GM23338 (cell line): ENCODE measurements at regions not wholly inside any gene's neighbourhood (a gene's known extent, or its start where the extent isn't known, plus 50 kb on each side); places are given as distances from the start of the nearest gene placed in this dataset.

Experiments
- CREB1 ChIP-seq: fragments of 250-450 bp; sonication (Bioruptor Pico); IDR thresholded peaks from 2 replicates; pipeline ENCODE4 v1.5.0; 2020; ENCODE audit warnings: low read depth, mild to moderate bottlenecking, moderate library complexity
- EZH2 ChIP-seq: fragments of 200-600 bp; sonication (generic); IDR thresholded peaks from one replicate; pipeline ENCODE4 v1.8.0; 2017; ENCODE audit warnings: antibody characterized with exemption, mild to moderate bottlenecking, low read depth; ENCODE audit not compliant: unreplicated experiment
- EZH2phosphoT487 ChIP-seq: fragments of 200-600 bp; sonication (generic); IDR thresholded peaks from one replicate; pipeline ENCODE4 v1.8.1; 2018; ENCODE audit warnings: antibody characterized with exemption; ENCODE audit not compliant: unreplicated experiment
- JUNB ChIP-seq: IDR thresholded peaks from one replicate; pipeline ENCODE4 v1.6.1; 2016; ENCODE audit warnings: antibody characterized with exemption; ENCODE audit not compliant: unreplicated experiment
- NANOG ChIP-seq: IDR thresholded peaks from 2 replicates; pipeline ENCODE4 v1.6.1; 2016; ENCODE audit warnings: antibody characterized with exemption, borderline replicate concordance
- POLR2AphosphoS5 ChIP-seq: IDR thresholded peaks from 2 replicates; pipeline ENCODE4 v1.6.1; 2016; ENCODE audit warnings: antibody characterized with exemption, low read depth
- REST ChIP-seq: IDR thresholded peaks from one replicate; pipeline ENCODE4 v1.6.1; 2018; ENCODE audit warnings: antibody characterized with exemption; ENCODE audit not compliant: unreplicated experiment
- STAT1 ChIP-seq: IDR thresholded peaks from one replicate; pipeline ENCODE4 v1.6.1; 2016; ENCODE audit warnings: antibody characterized with exemption; ENCODE audit not compliant: unreplicated experiment
- ZNF114 ChIP-seq: fragments of 250-450 bp; sonication (Bioruptor Pico); IDR thresholded peaks from 2 replicates; pipeline ENCODE4 v1.5.0; 2020; ENCODE audit warnings: mild to moderate bottlenecking, moderate library complexity
- ZNF331 ChIP-seq: fragments of 250-450 bp; sonication (Bioruptor Pico); IDR thresholded peaks from 2 replicates; pipeline ENCODE4 v1.5.0; 2020; ENCODE audit warnings: low read depth, mild to moderate bottlenecking, moderate library complexity
- TF ChIP-seq, protein P1 (sequence below), 2 experiments: fragments of 200-600 bp in 1 of 2; sonication (generic) in 1 of 2; conservative IDR thresholded peaks; 2 replicates each; pipeline versions ENCODE4 v1.5.1 to v1.6.1; 2016 to 2017; ENCODE audit warnings: antibody characterized with exemption in 2 of 2, low read depth in 2 of 2, mild to moderate bottlenecking in 2 of 2, moderate library complexity in 1 of 2
- TF ChIP-seq, protein P2 (sequence below): IDR thresholded peaks from 2 replicates; pipeline ENCODE4 v1.6.1; 2016; ENCODE audit warnings: antibody characterized with exemption
- TF ChIP-seq, protein P3 (sequence below): fragments of 250-450 bp; sonication (Bioruptor Pico); IDR thresholded peaks from 2 replicates; pipeline ENCODE4 v1.5.0; 2020; ENCODE audit warnings: mild to moderate bottlenecking, moderate library complexity

DNA sequence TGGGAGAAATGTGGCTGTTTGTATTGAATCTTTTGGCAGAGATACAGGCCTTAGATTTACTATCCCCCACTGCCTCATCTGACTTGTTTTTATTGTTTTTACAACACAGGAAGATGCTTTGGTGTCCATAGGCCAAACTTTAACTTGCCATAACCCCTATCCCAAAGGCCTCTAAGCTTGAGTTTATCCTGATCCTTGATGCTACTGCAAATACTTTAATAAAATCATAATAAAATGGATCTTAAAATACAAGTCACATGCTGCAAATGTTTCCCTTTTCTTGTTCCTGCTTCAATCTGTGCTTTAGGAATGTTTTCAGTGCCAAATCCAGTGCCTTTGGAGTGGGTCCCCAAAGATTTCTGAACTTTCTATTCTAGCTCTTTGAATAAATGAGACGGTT, 770.6 kb downstream of the DACH1 start:
- TF ChIP-seq EZH2 (no peak), REST (no peak), ZNF331 (CRISPR knock-in tag) (no peak), EZH2phosphoT487 (no peak), POLR2AphosphoS5 (no peak), JUNB (no peak), ZNF114 (no peak), CREB1 (CRISPR knock-in tag) (no peak), STAT1 (no peak), NANOG (no peak)
- TF ChIP-seq, protein P1, sequence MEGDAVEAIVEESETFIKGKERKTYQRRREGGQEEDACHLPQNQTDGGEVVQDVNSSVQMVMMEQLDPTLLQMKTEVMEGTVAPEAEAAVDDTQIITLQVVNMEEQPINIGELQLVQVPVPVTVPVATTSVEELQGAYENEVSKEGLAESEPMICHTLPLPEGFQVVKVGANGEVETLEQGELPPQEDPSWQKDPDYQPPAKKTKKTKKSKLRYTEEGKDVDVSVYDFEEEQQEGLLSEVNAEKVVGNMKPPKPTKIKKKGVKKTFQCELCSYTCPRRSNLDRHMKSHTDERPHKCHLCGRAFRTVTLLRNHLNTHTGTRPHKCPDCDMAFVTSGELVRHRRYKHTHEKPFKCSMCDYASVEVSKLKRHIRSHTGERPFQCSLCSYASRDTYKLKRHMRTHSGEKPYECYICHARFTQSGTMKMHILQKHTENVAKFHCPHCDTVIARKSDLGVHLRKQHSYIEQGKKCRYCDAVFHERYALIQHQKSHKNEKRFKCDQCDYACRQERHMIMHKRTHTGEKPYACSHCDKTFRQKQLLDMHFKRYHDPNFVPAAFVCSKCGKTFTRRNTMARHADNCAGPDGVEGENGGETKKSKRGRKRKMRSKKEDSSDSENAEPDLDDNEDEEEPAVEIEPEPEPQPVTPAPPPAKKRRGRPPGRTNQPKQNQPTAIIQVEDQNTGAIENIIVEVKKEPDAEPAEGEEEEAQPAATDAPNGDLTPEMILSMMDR (conservative IDR thresholded peaks at IDR 0.05; ENCODE audit: low read depth in 2 of 2) = no peak
- TF ChIP-seq, protein P2, sequence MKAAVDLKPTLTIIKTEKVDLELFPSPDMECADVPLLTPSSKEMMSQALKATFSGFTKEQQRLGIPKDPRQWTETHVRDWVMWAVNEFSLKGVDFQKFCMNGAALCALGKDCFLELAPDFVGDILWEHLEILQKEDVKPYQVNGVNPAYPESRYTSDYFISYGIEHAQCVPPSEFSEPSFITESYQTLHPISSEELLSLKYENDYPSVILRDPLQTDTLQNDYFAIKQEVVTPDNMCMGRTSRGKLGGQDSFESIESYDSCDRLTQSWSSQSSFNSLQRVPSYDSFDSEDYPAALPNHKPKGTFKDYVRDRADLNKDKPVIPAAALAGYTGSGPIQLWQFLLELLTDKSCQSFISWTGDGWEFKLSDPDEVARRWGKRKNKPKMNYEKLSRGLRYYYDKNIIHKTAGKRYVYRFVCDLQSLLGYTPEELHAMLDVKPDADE = no peak
- TF ChIP-seq, protein P3, sequence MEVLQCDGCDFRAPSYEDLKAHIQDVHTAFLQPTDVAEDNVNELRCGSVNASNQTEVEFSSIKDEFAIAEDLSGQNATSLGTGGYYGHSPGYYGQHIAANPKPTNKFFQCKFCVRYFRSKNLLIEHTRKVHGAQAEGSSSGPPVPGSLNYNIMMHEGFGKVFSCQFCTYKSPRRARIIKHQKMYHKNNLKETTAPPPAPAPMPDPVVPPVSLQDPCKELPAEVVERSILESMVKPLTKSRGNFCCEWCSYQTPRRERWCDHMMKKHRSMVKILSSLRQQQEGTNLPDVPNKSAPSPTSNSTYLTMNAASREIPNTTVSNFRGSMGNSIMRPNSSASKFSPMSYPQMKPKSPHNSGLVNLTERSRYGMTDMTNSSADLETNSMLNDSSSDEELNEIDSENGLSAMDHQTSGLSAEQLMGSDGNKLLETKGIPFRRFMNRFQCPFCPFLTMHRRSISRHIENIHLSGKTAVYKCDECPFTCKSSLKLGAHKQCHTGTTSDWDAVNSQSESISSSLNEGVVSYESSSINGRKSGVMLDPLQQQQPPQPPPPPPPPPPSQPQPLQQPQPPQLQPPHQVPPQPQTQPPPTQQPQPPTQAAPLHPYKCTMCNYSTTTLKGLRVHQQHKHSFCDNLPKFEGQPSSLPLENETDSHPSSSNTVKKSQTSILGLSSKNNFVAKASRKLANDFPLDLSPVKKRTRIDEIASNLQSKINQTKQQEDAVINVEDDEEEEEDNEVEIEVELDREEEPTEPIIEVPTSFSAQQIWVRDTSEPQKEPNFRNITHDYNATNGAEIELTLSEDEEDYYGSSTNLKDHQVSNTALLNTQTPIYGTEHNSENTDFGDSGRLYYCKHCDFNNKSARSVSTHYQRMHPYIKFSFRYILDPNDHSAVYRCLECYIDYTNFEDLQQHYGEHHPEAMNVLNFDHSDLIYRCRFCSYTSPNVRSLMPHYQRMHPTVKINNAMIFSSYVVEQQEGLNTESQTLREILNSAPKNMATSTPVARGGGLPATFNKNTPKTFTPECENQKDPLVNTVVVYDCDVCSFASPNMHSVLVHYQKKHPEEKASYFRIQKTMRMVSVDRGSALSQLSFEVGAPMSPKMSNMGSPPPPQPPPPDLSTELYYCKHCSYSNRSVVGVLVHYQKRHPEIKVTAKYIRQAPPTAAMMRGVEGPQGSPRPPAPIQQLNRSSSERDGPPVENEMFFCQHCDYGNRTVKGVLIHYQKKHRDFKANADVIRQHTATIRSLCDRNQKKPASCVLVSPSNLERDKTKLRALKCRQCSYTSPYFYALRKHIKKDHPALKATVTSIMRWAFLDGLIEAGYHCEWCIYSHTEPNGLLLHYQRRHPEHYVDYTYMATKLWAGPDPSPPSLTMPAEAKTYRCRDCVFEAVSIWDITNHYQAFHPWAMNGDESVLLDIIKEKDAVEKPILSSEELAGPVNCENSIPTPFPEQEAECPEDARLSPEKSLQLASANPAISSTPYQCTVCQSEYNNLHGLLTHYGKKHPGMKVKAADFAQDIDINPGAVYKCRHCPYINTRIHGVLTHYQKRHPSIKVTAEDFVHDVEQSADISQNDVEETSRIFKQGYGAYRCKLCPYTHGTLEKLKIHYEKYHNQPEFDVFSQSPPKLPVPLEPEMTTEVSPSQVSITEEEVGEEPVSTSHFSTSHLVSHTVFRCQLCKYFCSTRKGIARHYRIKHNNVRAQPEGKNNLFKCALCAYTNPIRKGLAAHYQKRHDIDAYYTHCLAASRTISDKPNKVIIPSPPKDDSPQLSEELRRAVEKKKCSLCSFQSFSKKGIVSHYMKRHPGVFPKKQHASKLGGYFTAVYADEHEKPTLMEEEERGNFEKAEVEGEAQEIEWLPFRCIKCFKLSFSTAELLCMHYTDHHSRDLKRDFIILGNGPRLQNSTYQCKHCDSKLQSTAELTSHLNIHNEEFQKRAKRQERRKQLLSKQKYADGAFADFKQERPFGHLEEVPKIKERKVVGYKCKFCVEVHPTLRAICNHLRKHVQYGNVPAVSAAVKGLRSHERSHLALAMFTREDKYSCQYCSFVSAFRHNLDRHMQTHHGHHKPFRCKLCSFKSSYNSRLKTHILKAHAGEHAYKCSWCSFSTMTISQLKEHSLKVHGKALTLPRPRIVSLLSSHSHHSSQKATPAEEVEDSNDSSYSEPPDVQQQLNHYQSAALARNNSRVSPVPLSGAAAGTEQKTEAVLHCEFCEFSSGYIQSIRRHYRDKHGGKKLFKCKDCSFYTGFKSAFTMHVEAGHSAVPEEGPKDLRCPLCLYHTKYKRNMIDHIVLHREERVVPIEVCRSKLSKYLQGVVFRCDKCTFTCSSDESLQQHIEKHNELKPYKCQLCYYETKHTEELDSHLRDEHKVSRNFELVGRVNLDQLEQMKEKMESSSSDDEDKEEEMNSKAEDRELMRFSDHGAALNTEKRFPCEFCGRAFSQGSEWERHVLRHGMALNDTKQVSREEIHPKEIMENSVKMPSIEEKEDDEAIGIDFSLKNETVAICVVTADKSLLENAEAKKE (CRISPR knock-in tag) = no peak
